Thymus (tissue), 11 donors: ENCODE measurements at regions not wholly inside any gene's neighbourhood (a gene's known extent, or its start where the extent isn't known, plus 50 kb on each side); places are given as distances from the start of the nearest gene placed in this dataset.

Experiments used
- DNase-seq, 9 donors: peaks; one replicate each; pipeline ENCODE4 v3.0.0-alpha.2; 2013; ENCODE audit warnings: low spot score in 9 of 9, low read depth in 6 of 9, missing footprints in 1 of 9
- H3K27ac ChIP-seq, 2 donors: one replicate each; pipeline ENCODE4 v1.5.1; 2013; ENCODE audit warnings: control low read depth in 1 of 2, low read depth in 1 of 2, low read length in 1 of 2, mild to moderate bottlenecking in 1 of 2, moderate library complexity in 1 of 2
- H3K27me3 ChIP-seq, 2 donors: one replicate each; pipeline ENCODE4 v1.5.1; 2013; ENCODE audit warnings: low read length in 1 of 2; ENCODE audit not compliant: control insufficient read depth in 2 of 2, insufficient read depth in 1 of 2
- H3K36me3 ChIP-seq, 2 donors: one replicate each; pipeline ENCODE4 v1.5.1; 2013; ENCODE audit warnings: low read length in 1 of 2, mild to moderate bottlenecking in 1 of 2, moderate library complexity in 1 of 2; ENCODE audit not compliant: control insufficient read depth in 2 of 2, insufficient read depth in 2 of 2
- H3K4me1 ChIP-seq, 2 donors: one replicate each; pipeline ENCODE4 v1.5.1; 2013; ENCODE audit warnings: low read length in 2 of 2; ENCODE audit not compliant: control insufficient read depth in 2 of 2, insufficient read depth in 2 of 2
- H3K4me3 ChIP-seq, 2 donors: one replicate each; pipeline ENCODE4 v1.5.1; 2013; ENCODE audit warnings: low read length in 2 of 2, control low read depth in 1 of 2, mild to moderate bottlenecking in 1 of 2
- H3K9me3 ChIP-seq, 2 donors: one replicate each; pipeline ENCODE4 v1.5.1; 2013; ENCODE audit warnings: low read length in 1 of 2, mild to moderate bottlenecking in 1 of 2; ENCODE audit not compliant: control insufficient read depth in 2 of 2, insufficient read depth in 1 of 2
- WGBS: extraction: QIAGEN DNeasy Blood & Tissue Kit; methylation state at CpG from one replicate; pipeline ENCODE4 v1.1.7; 2013; 5-methylcytosine and 5-hydroxymethylcytosine counted together
- donor health status: healthy.

- WGBS, result 92% methylated on average over 4 of the region's 4 CpGs
- no peak overlapping the region for H3K4me3 ChIP-seq
- H3K9me3 ChIP-seq, result no peaks in the 10 kb centered on the region
- H3K27ac ChIP-seq, result no peak overlapping the region
- no peaks in the 10 kb centered on the region for H3K27me3 ChIP-seq
- H3K4me1 ChIP-seq, result no peaks in the 10 kb centered on the region
- no peaks in the 10 kb centered on the region for H3K36me3 ChIP-seq
- no peak for DNase-seq
Observed at GRCh38 chr6:40907198-40907701, 131.8 kb downstream of the UNC5CL start.

GRCh38 chr6:40906759-40907158 is 132.3 kb downstream of the UNC5CL start:
- Histone ChIP-seq H3K36me3 (no peaks in the 10 kb centered on the region), H3K4me3 (no peak overlapping the region), H3K27ac (no peak overlapping the region), H3K27me3 (no peaks in the 10 kb centered on the region), H3K4me1 (no peaks in the 10 kb centered on the region), H3K9me3 (no peaks in the 10 kb centered on the region)
- no peak for DNase-seq
- 98% methylated on average over 3 of the region's 3 CpGs for WGBS

- Histone ChIP-seq H3K27me3 (no peaks in the 10 kb centered on the region), H3K4me3 (no peak overlapping the region), H3K36me3 (no peaks in the 10 kb centered on the region), H3K27ac (no peak overlapping the region), H3K9me3 (no peaks in the 10 kb centered on the region), H3K4me1 (no peaks in the 10 kb centered on the region)
- 81% methylated on average over 2 of the region's 2 CpGs for WGBS
- no peak for DNase-seq
Observed at GRCh38 chr6:40904583-40905194, 134.3 kb downstream of the UNC5CL start.

DNA sequence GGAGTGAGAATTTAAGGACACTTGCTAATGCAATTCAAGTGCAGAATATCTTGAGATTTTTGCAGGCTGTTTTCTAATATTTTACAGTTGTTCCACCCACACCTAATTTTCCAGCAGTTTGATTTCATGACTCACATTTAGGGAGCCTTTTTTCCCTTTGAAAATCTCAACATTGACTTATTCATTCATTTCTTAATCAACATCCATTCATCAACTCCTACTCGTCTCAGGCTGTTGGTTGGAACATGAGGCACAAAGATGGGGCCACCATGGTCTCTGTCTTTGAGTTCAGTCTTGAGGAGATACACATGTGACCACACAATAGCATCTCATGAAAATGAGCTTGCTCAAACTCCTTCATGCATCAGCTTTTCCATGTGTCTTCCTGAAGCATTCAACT is 135.6 kb downstream of the UNC5CL start:
- no peaks in the 10 kb centered on the region for H3K9me3 ChIP-seq
- WGBS, result 90% methylated on average over 1 of the region's 1 CpG
- H3K27me3 ChIP-seq, result no peaks in the 10 kb centered on the region
- H3K36me3 ChIP-seq, result no peaks in the 10 kb centered on the region
- no peak overlapping the region for H3K27ac ChIP-seq
- no peak overlapping the region for H3K4me3 ChIP-seq
- no peak for DNase-seq
- no peaks in the 10 kb centered on the region for H3K4me1 ChIP-seq

GRCh38 chr6:40901322-40902055 is 137.5 kb downstream of the UNC5CL start:
- no peaks in the 10 kb centered on the region for H3K36me3 ChIP-seq
- H3K4me3 ChIP-seq, result no peak overlapping the region
- H3K27me3 ChIP-seq, result no peaks in the 10 kb centered on the region
- H3K27ac ChIP-seq, result no peak overlapping the region
- WGBS, result 90% methylated on average over 1 of the region's 1 CpG
- DNase-seq, result no peak
- no peaks in the 10 kb centered on the region for H3K4me1 ChIP-seq
- no peaks in the 10 kb centered on the region for H3K9me3 ChIP-seq

DNA sequence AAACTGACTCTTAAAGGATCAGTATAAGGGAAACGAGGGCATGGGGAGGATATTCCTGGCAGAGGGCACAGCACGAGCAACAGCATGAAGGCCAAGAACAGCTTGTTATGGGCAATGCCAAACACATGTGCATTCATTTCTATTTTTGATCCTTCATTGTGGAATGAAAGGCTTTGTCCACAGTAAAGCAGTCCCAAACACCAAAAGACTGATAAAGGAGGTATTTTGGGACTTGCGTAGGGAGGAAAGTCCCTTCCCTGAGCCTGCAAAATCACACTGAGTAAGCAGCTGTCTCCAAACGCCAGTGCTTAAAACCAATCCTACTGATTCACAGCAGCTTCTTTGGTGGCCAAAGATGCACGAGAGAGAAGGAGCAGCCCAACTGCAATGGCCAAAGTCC is 138.2 kb downstream of the UNC5CL start:
- Histone ChIP-seq H3K27me3 (no peaks in the 10 kb centered on the region), H3K36me3 (no peaks in the 10 kb centered on the region), H3K4me1 (no peaks in the 10 kb centered on the region), H3K9me3 (no peaks in the 10 kb centered on the region), H3K4me3 (no peak overlapping the region), H3K27ac (no peak overlapping the region)
- no peak for DNase-seq
- WGBS, result 92% methylated on average over 5 of the region's 5 CpGs

GRCh38 chr6:40899684-40900155 is 139.3 kb downstream of the UNC5CL start:
- WGBS, result 86% methylated on average over 7 of the region's 7 CpGs
- Histone ChIP-seq H3K4me1 (no peaks in the 10 kb centered on the region), H3K27me3 (peaks cover 0 to 4% of the 10 kb centered on the region in 2 donors), H3K4me3 (no peak overlapping the region), H3K27ac (no peak overlapping the region), H3K9me3 (no peaks in the 10 kb centered on the region), H3K36me3 (no peaks in the 10 kb centered on the region)
- no peak for DNase-seq

GRCh38 chr6:40898073-40898472 is 140.9 kb downstream of the UNC5CL start:
- H3K27me3 ChIP-seq, result peaks cover 0 to 4% of the 10 kb centered on the region in 2 donors
- no peaks in the 10 kb centered on the region for H3K36me3 ChIP-seq
- no peaks in the 10 kb centered on the region for H3K4me1 ChIP-seq
- 97% methylated on average over 1 of the region's 1 CpG for WGBS
- H3K9me3 ChIP-seq, result no peaks in the 10 kb centered on the region
- no peak overlapping the region for H3K27ac ChIP-seq
- DNase-seq, result no peak
- H3K4me3 ChIP-seq, result no peak overlapping the region

DNA sequence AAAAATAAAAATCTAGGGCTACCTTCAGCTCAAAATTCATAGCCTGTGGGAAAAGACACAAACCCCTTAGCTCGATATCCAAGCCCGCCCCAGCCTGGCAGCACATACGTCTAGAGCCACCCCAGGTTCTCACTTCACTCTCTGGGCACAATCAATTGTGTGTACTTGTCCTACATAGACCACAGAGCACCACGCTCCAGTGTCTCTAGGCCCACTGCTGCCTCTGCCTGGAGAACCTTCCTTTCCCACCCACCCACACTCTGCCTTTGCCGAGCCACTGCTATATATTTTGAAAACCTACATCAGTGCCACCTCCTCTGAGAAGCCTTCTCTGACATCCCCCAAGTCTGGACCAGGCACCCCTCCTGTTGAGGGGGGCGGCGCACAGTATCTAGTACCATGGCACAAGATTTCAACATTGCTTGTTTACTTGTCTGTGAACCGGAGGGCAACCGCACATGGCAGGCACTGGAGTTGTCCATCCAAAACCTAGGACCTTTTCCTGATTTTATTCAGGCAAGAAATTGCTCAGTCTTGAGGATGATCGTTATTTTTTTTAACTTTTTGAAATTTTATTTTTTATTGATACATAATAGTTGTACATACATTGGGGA is 141.5 kb downstream of the UNC5CL start:
- H3K4me1 ChIP-seq, result no peaks in the 10 kb centered on the region
- no peaks in the 10 kb centered on the region for H3K9me3 ChIP-seq
- no peaks in the 10 kb centered on the region for H3K36me3 ChIP-seq
- no peak overlapping the region for H3K27ac ChIP-seq
- WGBS, result 96% methylated on average over 10 of the region's 10 CpGs
- no peak for DNase-seq
- no peak overlapping the region for H3K4me3 ChIP-seq
- H3K27me3 ChIP-seq, result peaks cover 0 to 4% of the 10 kb centered on the region in 2 donors
